ENCODE measurements at regions not wholly inside any gene's neighbourhood (a gene's known extent, or its start where the extent isn't known, plus 50 kb on each side); places are given as distances from the start of the nearest gene placed in this dataset.

GRCh38 chr1:217249857-217250256 is 381.0 kb downstream of the GPATCH2 start:
- TF ChIP-seq CTCF (IDR thresholded peaks at IDR 0.05): no peak
- TF ChIP-seq POLR2A (IDR thresholded peaks at IDR 0.05): no peak
